Karpas-422 (cell line): ENCODE measurements at regions not wholly inside any gene's neighbourhood (a gene's known extent, or its start where the extent isn't known, plus 50 kb on each side); places are given as distances from the start of the nearest gene placed in this dataset.

Experiments used
- DNase-seq: peaks from one replicate; pipeline ENCODE4 v3.0.0-alpha.2; 2015
- H2AFZ ChIP-seq: fragments of 200-600 bp; sonication (generic); 2 replicates; pipeline ENCODE4 v1.6.1; 2014; ENCODE audit warnings: antibody characterized with exemption, low read length, mixed read lengths
- H3K27ac ChIP-seq: fragments of 200-600 bp; sonication (generic); 2 replicates; pipeline ENCODE4 v1.5.1; 2014; ENCODE audit warnings: mild to moderate bottlenecking, low read length, moderate library complexity
- H3K27me3 ChIP-seq: fragments of 200-600 bp; sonication (generic); 2 replicates; pipeline ENCODE4 v1.6.1; 2014; ENCODE audit warnings: low read length, mixed read lengths
- H3K36me3 ChIP-seq: fragments of 200-600 bp; sonication (generic); 2 replicates; pipeline ENCODE4 v1.6.1; 2014; ENCODE audit warnings: low read length, mixed read lengths; ENCODE audit not compliant: insufficient read depth
- H3K4me1 ChIP-seq: fragments of 200-600 bp; sonication (generic); 2 replicates; pipeline ENCODE4 v1.6.1; 2014; ENCODE audit warnings: mild to moderate bottlenecking, low read length, mixed read lengths
- H3K4me2 ChIP-seq: fragments of 200-600 bp; sonication (generic); 2 replicates; pipeline ENCODE4 v1.6.1; 2014; ENCODE audit warnings: low read length, low read depth, mild to moderate bottlenecking; ENCODE audit not compliant: poor library complexity, severe bottlenecking
- H3K4me3 ChIP-seq: fragments of 200-600 bp; sonication (generic); 2 replicates; pipeline ENCODE4 v1.5.1; 2014; ENCODE audit warnings: mild to moderate bottlenecking, antibody characterized with exemption, low read length, mixed read lengths
- H3K79me2 ChIP-seq: fragments of 200-600 bp; sonication (generic); 2 replicates; pipeline ENCODE4 v1.6.1; 2014; ENCODE audit warnings: mild to moderate bottlenecking, low read length, mixed read lengths
- H3K9ac ChIP-seq: fragments of 200-600 bp; sonication (generic); 2 replicates; pipeline ENCODE4 v1.6.0; 2014; ENCODE audit warnings: low read length
- H3K9me2 ChIP-seq: fragments of 200-600 bp; sonication (generic), shearing (Covaris generic); replicated peaks from 2 replicates; pipeline ENCODE4 v1.6.0; 2014; ENCODE audit warnings: mild to moderate bottlenecking, low read length, moderate library complexity; ENCODE audit not compliant: insufficient read depth
- H3K9me3 ChIP-seq: fragments of 300-700, 200-600 bp; sonication (generic); 2 replicates; pipeline ENCODE4 v1.6.1; 2014; ENCODE audit warnings: low read length, mixed read lengths
- H4K20me1 ChIP-seq: fragments of 200-600 bp; sonication (generic); 2 replicates; pipeline ENCODE4 v1.6.1; 2014; ENCODE audit warnings: mild to moderate bottlenecking, antibody characterized with exemption, low read length, low read depth; ENCODE audit not compliant: insufficient read depth

GRCh38 chr5:159819591-159820411 lies 96.5 kb upstream of the ADRA1B start:
- no peaks in the 10 kb centered on the region for H3K9me3 ChIP-seq
- H3K79me2 ChIP-seq: no peaks in the 10 kb centered on the region
- H3K27me3 ChIP-seq: no peaks in the 10 kb centered on the region
- H3K4me1 ChIP-seq: no peaks in the 10 kb centered on the region
- no peak overlapping the region for H3K9ac ChIP-seq
- H3K4me3 ChIP-seq: no peak overlapping the region
- no peaks in the 10 kb centered on the region for H3K9me2 ChIP-seq
- no peak overlapping the region for H3K27ac ChIP-seq
- H3K36me3 ChIP-seq: no peaks in the 10 kb centered on the region
- no peak overlapping the region for H3K4me2 ChIP-seq
- H4K20me1 ChIP-seq: no peaks in the 10 kb centered on the region
- DNase-seq: no peak
- no peak overlapping the region for H2AFZ ChIP-seq

- no peaks in the 10 kb centered on the region for H3K79me2 ChIP-seq
- no peaks in the 10 kb centered on the region for H3K9me3 ChIP-seq
- H3K27ac ChIP-seq: no peak overlapping the region
- no peaks in the 10 kb centered on the region for H3K27me3 ChIP-seq
- no peaks in the 10 kb centered on the region for H4K20me1 ChIP-seq
- no peaks in the 10 kb centered on the region for H3K4me1 ChIP-seq
- no peak overlapping the region for H2AFZ ChIP-seq
- no peaks in the 10 kb centered on the region for H3K9me2 ChIP-seq
- no peak for DNase-seq
- H3K36me3 ChIP-seq: no peaks in the 10 kb centered on the region
- no peak overlapping the region for H3K4me3 ChIP-seq
- no peak overlapping the region for H3K9ac ChIP-seq
- no peak overlapping the region for H3K4me2 ChIP-seq
Observed at GRCh38 chr5:159820692-159821091, 95.6 kb upstream of the ADRA1B start.

- H3K79me2 ChIP-seq: no peaks in the 10 kb centered on the region
- H3K36me3 ChIP-seq: no peaks in the 10 kb centered on the region
- no peak for DNase-seq
- no peak overlapping the region for H2AFZ ChIP-seq
- H3K9me3 ChIP-seq: no peaks in the 10 kb centered on the region
- no peaks in the 10 kb centered on the region for H4K20me1 ChIP-seq
- H3K9ac ChIP-seq: no peak overlapping the region
- H3K27ac ChIP-seq: no peak overlapping the region
- no peaks in the 10 kb centered on the region for H3K27me3 ChIP-seq
- H3K9me2 ChIP-seq: no peaks in the 10 kb centered on the region
- no peak overlapping the region for H3K4me2 ChIP-seq
- no peak overlapping the region for H3K4me3 ChIP-seq
- no peaks in the 10 kb centered on the region for H3K4me1 ChIP-seq
Observed at GRCh38 chr5:159821461-159821940, 94.8 kb upstream of the ADRA1B start.

GRCh38 chr5:159824188-159825161 lies 91.8 kb upstream of the ADRA1B start:
- H3K27ac ChIP-seq: no peak overlapping the region
- H3K9me3 ChIP-seq: no peaks in the 10 kb centered on the region
- no peaks in the 10 kb centered on the region for H3K27me3 ChIP-seq
- no peaks in the 10 kb centered on the region for H4K20me1 ChIP-seq
- no peaks in the 10 kb centered on the region for H3K4me1 ChIP-seq
- H3K9ac ChIP-seq: no peak overlapping the region
- DNase-seq: no peak
- H3K36me3 ChIP-seq: no peaks in the 10 kb centered on the region
- H3K4me2 ChIP-seq: no peak overlapping the region
- no peak overlapping the region for H3K4me3 ChIP-seq
- no peak overlapping the region for H2AFZ ChIP-seq
- H3K79me2 ChIP-seq: no peaks in the 10 kb centered on the region
- no peaks in the 10 kb centered on the region for H3K9me2 ChIP-seq

GRCh38 chr5:159825551-159826051 lies 90.7 kb upstream of the ADRA1B start:
- no peak for DNase-seq
- H3K9me3 ChIP-seq: no peaks in the 10 kb centered on the region
- H3K27ac ChIP-seq: no peak overlapping the region
- H3K4me1 ChIP-seq: no peaks in the 10 kb centered on the region
- no peaks in the 10 kb centered on the region for H3K9me2 ChIP-seq
- H4K20me1 ChIP-seq: no peaks in the 10 kb centered on the region
- H3K9ac ChIP-seq: no peak overlapping the region
- H3K4me3 ChIP-seq: no peak overlapping the region
- H2AFZ ChIP-seq: no peak overlapping the region
- no peaks in the 10 kb centered on the region for H3K27me3 ChIP-seq
- no peaks in the 10 kb centered on the region for H3K36me3 ChIP-seq
- no peak overlapping the region for H3K4me2 ChIP-seq
- H3K79me2 ChIP-seq: no peaks in the 10 kb centered on the region

- Histone ChIP-seq H3K9me3 (no peaks in the 10 kb centered on the region), H3K4me2 (no peak overlapping the region), H3K36me3 (no peaks in the 10 kb centered on the region), H3K4me3 (no peak overlapping the region), H3K79me2 (no peaks in the 10 kb centered on the region), H2AFZ (no peak overlapping the region), H3K4me1 (no peaks in the 10 kb centered on the region), H4K20me1 (no peaks in the 10 kb centered on the region), H3K9me2 (no peaks in the 10 kb centered on the region), H3K9ac (no peak overlapping the region), H3K27ac (no peak overlapping the region), H3K27me3 (no peaks in the 10 kb centered on the region)
- no peak for DNase-seq
Observed at GRCh38 chr5:159826351-159827214, 89.7 kb upstream of the ADRA1B start.

GRCh38 chr5:159827861-159828260 lies 88.4 kb upstream of the ADRA1B start:
- Histone ChIP-seq H4K20me1 (no peaks in the 10 kb centered on the region), H3K4me3 (no peak overlapping the region), H3K36me3 (no peaks in the 10 kb centered on the region), H3K4me2 (no peak overlapping the region), H3K9me2 (no peaks in the 10 kb centered on the region), H3K79me2 (no peaks in the 10 kb centered on the region), H3K9ac (no peak overlapping the region), H3K27ac (no peak overlapping the region), H3K4me1 (no peaks in the 10 kb centered on the region), H2AFZ (no peak overlapping the region), H3K9me3 (no peaks in the 10 kb centered on the region), H3K27me3 (no peaks in the 10 kb centered on the region)
- DNase-seq: no peak
